ENCODE measurements at regions not wholly inside any gene's neighbourhood (a gene's known extent, or its start where the extent isn't known, plus 50 kb on each side); places are given as distances from the start of the nearest gene placed in this dataset.

GRCh38 chr14:27721760-27722159 is 1044.8 kb upstream of the FOXG1 start:
- no peaks in the 10 kb centered on the region for H3K36me3 ChIP-seq (ENCODE audit: control insufficient read depth, insufficient read depth, low read length)
- no peak overlapping the region for H3K18ac ChIP-seq (ENCODE audit: low read depth, low read length)
- no peak overlapping the region for H3K4ac ChIP-seq (ENCODE audit: low read depth, low read length)
- no peak overlapping the region for H2AK5ac ChIP-seq (ENCODE audit: low read depth, low read length)
- no peak overlapping the region for H2BK120ac ChIP-seq (ENCODE audit: low read depth, low read length)
- no peak overlapping the region for H3K4me3 ChIP-seq (ENCODE audit: insufficient read depth, low read depth, low read length)
- no peak overlapping the region for H2AFZ ChIP-seq (replicated peaks; ENCODE audit: low read length, poor library complexity)
- in situ Hi-C loops (cut with MboI; ENCODE audit: low sequenced_read_pairs), result no loop called here
- no peaks in the 10 kb centered on the region for H3K9me1 ChIP-seq (ENCODE audit: insufficient read depth, low read length)
- TF ChIP-seq MAFK (IDR thresholded peaks at IDR 0.05; ENCODE audit: low read depth, low read length), result peak; percentile 43; the same call in 1 of the 2 replicates
- TF ChIP-seq RCOR1 (IDR thresholded peaks at IDR 0.05; ENCODE audit: insufficient replicate concordance, low read length), result no peak
- H2BK15ac ChIP-seq (ENCODE audit: low read depth, low read length), result no peak overlapping the region
- no peaks in the 10 kb centered on the region for H3K4me1 ChIP-seq (ENCODE audit: control insufficient read depth, insufficient read depth, low read length)
- no peak overlapping the region for H3K23ac ChIP-seq (ENCODE audit: low read depth, low read length)
- no peak overlapping the region for H4K8ac ChIP-seq (ENCODE audit: low read depth in 2 of 2, low read length in 2 of 2)
- no peak overlapping the region for H3K14ac ChIP-seq (replicated peaks; ENCODE audit: low read depth, low read length)
- no TSS peak for BruUV-seq (replicated peaks)
- DNase-seq (no peak), ATAC-seq (ENCODE audit: low read depth) (no peak)
- ChIA-PET POLR2A (ENCODE audit: unreplicated experiment) (no interaction called here), CTCF (no interaction called here)
- no peak overlapping the region for H3K9ac ChIP-seq (ENCODE audit: low read depth, low read length)
- no peak overlapping the region for H4K5ac ChIP-seq (ENCODE audit: low read depth, low read length)
- H3K56ac ChIP-seq (ENCODE audit: extremely low read depth, insufficient read depth, low read length), result no peak overlapping the region
- H3K27me3 ChIP-seq (ENCODE audit: control insufficient read depth, insufficient read depth, low read length), result no peaks in the 10 kb centered on the region
- H4K20me1 ChIP-seq (ENCODE audit: insufficient read depth, low read length), result no peaks in the 10 kb centered on the region
- H2AK9ac ChIP-seq (replicated peaks; ENCODE audit: low read depth, low read length, poor library complexity), result no peak overlapping the region
- H3K4me2 ChIP-seq (ENCODE audit: low read depth, low read length), result no peak overlapping the region
- no peaks in the 10 kb centered on the region for H3K79me1 ChIP-seq (ENCODE audit: low read depth in 1 of 2, low read length in 2 of 2)
- H4K91ac ChIP-seq (ENCODE audit: insufficient read depth, low read depth, low read length), result no peak overlapping the region
- dilution Hi-C loops (cut with HindIII; ENCODE audit: low sequenced_read_pairs, unreplicated experiment), result no loop called here
- H3K9me3 ChIP-seq (ENCODE audit: control insufficient read depth, insufficient read depth, low read length), result peaks cover 2% of the 10 kb centered on the region; the same call in 1 of the 2 replicates
- H2BK5ac ChIP-seq (ENCODE audit: low read depth, low read length, poor library complexity, severe bottlenecking), result no peak overlapping the region
- H2BK20ac ChIP-seq (ENCODE audit: low read depth, low read length), result no peak overlapping the region
- intact Hi-C loops (cut with micrococcal nuclease), result no loop called here
- H3K27ac ChIP-seq (ENCODE audit: insufficient read depth, low read length), result no peak overlapping the region

All from IMR-90 (cell line).